GM19351 (cell line): ENCODE measurements at regions not wholly inside any gene's neighbourhood (a gene's known extent, or its start where the extent isn't known, plus 50 kb on each side); places are given as distances from the start of the nearest gene placed in this dataset.

Experiments
- ATAC-seq: cut with Tn5 transposase; IDR thresholded peaks from one replicate; pipeline ENCODE4 v1.9.1; 2021; ENCODE audit warnings: mild to moderate bottlenecking, moderate library complexity; ENCODE audit not compliant: unreplicated experiment

GRCh38 chr2:151037434-151037833 lies 224.2 kb downstream of the RBM43 start:
- no peak for ATAC-seq

- ATAC-seq = no peak
These were observed 228.1 kb downstream of the RBM43 start for GRCh38 chr2:151033271-151034248.

GRCh38 chr2:151032741-151033191 lies 228.9 kb downstream of the RBM43 start:
- ATAC-seq = no peak

GRCh38 chr2:151030663-151031230 lies 230.9 kb downstream of the RBM43 start:
- no peak for ATAC-seq

- ATAC-seq = no peak
These were observed 232.1 kb downstream of the RBM43 start for GRCh38 chr2:151029406-151030157.

GRCh38 chr2:151028691-151029176 lies 232.9 kb downstream of the RBM43 start:
- no peak for ATAC-seq

- no peak for ATAC-seq
These were observed 234.5 kb downstream of the RBM43 start for GRCh38 chr2:151027151-151027550.

GRCh38 chr2:151025816-151026215 lies 235.8 kb downstream of the RBM43 start:
- ATAC-seq = no peak

- ATAC-seq = no peak
These were observed 236.9 kb downstream of the RBM43 start for GRCh38 chr2:151024696-151025251.

GRCh38 chr2:151021747-151022452 lies 239.8 kb downstream of the RBM43 start:
- ATAC-seq = no peak

- ATAC-seq = peak; percentile 99
These were observed 241.3 kb downstream of the RBM43 start for GRCh38 chr2:151020411-151020810.

GRCh38 chr2:151009437-151010175 lies 252.1 kb downstream of the RBM43 start:
- ATAC-seq = no peak

- ATAC-seq = no peak
These were observed 254.3 kb downstream of the RBM43 start for GRCh38 chr2:151007365-151007764.

GRCh38 chr2:151002959-151003600 lies 258.6 kb downstream of the RBM43 start:
- no peak for ATAC-seq

GRCh38 chr2:150997702-150998440 lies 263.8 kb downstream of the RBM43 start:
- ATAC-seq = no peak

GRCh38 chr2:150997066-150997465 lies 264.6 kb downstream of the RBM43 start:
- ATAC-seq = no peak

GRCh38 chr2:150994076-150994475 lies 267.6 kb downstream of the RBM43 start:
- ATAC-seq = no peak

GRCh38 chr2:150989969-150990368 lies 271.7 kb downstream of the RBM43 start:
- ATAC-seq = no peak
